ENCODE measurements at regions not wholly inside any gene's neighbourhood (a gene's known extent, or its start where the extent isn't known, plus 50 kb on each side); places are given as distances from the start of the nearest gene placed in this dataset.

DNA sequence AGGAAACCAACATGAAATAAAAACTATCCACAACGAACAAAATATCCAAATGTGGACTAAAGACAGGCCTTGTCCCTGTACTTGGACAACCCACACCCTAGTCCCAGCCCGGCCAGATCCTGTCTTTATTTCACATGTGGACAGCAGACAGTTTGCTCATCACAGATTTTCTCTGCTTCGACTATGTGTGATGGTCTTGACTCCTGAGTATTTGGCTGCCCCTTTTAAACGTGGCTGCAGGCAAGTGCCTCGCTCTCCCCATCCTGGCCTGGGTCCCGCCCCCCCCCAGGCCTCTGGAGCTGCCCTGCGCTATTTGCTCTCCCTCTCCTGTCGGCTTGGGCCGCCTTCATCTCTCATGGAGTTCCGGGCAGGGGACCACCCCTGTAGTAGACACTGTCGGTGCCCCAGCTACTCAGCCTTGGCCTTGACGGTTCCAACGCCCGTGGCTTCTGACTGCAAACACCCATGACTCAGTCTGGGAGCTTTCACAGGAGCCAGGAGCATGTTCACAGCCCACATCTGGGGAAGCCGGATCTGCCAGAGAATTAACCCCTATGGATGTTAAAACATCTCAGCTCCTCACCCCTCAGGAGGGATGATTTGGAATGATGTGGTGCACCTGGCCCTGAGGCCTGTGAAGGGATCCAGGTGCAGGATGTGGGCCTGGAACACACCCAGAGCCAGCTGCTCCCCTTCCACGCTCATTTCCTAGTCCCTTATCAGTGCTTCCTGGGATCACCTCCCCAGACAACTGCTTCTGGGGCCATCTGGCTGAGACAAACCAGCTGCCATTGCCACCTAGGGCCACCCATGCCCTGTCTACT, 229.7 kb upstream of the RPL38 start:
- H4K20me1 ChIP-seq (ENCODE audit: insufficient read depth, low read length), result no peaks in the 10 kb centered on the region
- TF ChIP-seq, protein P1, sequence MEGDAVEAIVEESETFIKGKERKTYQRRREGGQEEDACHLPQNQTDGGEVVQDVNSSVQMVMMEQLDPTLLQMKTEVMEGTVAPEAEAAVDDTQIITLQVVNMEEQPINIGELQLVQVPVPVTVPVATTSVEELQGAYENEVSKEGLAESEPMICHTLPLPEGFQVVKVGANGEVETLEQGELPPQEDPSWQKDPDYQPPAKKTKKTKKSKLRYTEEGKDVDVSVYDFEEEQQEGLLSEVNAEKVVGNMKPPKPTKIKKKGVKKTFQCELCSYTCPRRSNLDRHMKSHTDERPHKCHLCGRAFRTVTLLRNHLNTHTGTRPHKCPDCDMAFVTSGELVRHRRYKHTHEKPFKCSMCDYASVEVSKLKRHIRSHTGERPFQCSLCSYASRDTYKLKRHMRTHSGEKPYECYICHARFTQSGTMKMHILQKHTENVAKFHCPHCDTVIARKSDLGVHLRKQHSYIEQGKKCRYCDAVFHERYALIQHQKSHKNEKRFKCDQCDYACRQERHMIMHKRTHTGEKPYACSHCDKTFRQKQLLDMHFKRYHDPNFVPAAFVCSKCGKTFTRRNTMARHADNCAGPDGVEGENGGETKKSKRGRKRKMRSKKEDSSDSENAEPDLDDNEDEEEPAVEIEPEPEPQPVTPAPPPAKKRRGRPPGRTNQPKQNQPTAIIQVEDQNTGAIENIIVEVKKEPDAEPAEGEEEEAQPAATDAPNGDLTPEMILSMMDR (IDR thresholded peaks at IDR 0.05; ENCODE audit: low read depth, low read length), result no peak
- no peak for TF ChIP-seq EZH2phosphoT487 (IDR thresholded peaks at IDR 0.05; ENCODE audit: low read depth)
- H3K9me3 ChIP-seq (ENCODE audit: insufficient read depth, low read length), result no peaks in the 10 kb centered on the region
- H3K4me1 ChIP-seq (ENCODE audit: low read length), result no peaks in the 10 kb centered on the region
- no peaks in the 10 kb centered on the region for H3K36me3 ChIP-seq (replicated peaks; ENCODE audit: low read depth, low read length)
- no peak overlapping the region for H2AFZ ChIP-seq (ENCODE audit: low read depth, low read length)
- H3K4me2 ChIP-seq (ENCODE audit: low read length), result no peak overlapping the region
- H3K4me3 ChIP-seq (ENCODE audit: low read length), result no peak overlapping the region
- H3K27me3 ChIP-seq (ENCODE audit: low read depth, low read length), result peaks cover 25% of the 10 kb centered on the region
- no peaks in the 10 kb centered on the region for H3K79me2 ChIP-seq (ENCODE audit: low read length)
- H3K9ac ChIP-seq (ENCODE audit: low read length), result no peak overlapping the region
- no peak overlapping the region for H3K27ac ChIP-seq (ENCODE audit: low read length)

DNA sequence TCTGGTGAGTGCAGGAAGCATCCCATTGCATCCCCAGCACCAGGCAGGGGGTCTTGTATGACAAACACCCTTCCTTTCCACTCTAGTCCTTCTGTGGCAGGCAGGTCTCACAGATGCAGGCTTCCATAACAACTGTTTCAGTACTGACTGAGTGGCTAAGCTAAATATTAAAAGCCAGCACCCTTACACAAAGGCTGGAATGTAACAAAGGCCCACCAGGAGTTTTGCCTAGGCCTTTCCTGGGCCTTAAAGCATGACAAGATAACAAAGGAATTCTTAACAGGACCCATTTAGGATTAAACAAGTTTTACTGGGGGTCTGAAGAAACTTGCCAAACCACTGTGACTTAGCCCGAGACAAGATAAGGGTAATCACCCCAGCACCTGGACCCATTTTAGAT, 228.9 kb upstream of the RPL38 start:
- H3K79me2 ChIP-seq (ENCODE audit: low read length), result no peaks in the 10 kb centered on the region
- H3K4me1 ChIP-seq (ENCODE audit: low read length), result no peaks in the 10 kb centered on the region
- peaks cover 20% of the 10 kb centered on the region for H3K27me3 ChIP-seq (ENCODE audit: low read depth, low read length)
- TF ChIP-seq, protein P1 (IDR thresholded peaks at IDR 0.05; ENCODE audit: low read depth, low read length), result no peak
- no peak for TF ChIP-seq EZH2phosphoT487 (IDR thresholded peaks at IDR 0.05; ENCODE audit: low read depth)
- no peaks in the 10 kb centered on the region for H3K9me3 ChIP-seq (ENCODE audit: insufficient read depth, low read length)
- no peak overlapping the region for H3K4me3 ChIP-seq (ENCODE audit: low read length)
- no peaks in the 10 kb centered on the region for H3K36me3 ChIP-seq (replicated peaks; ENCODE audit: low read depth, low read length)
- H2AFZ ChIP-seq (ENCODE audit: low read depth, low read length), result no peak overlapping the region
- no peak overlapping the region for H3K4me2 ChIP-seq (ENCODE audit: low read length)
- H3K27ac ChIP-seq (ENCODE audit: low read length), result no peak overlapping the region
- H3K9ac ChIP-seq (ENCODE audit: low read length), result no peak overlapping the region
- no peaks in the 10 kb centered on the region for H4K20me1 ChIP-seq (ENCODE audit: insufficient read depth, low read length)

DNA sequence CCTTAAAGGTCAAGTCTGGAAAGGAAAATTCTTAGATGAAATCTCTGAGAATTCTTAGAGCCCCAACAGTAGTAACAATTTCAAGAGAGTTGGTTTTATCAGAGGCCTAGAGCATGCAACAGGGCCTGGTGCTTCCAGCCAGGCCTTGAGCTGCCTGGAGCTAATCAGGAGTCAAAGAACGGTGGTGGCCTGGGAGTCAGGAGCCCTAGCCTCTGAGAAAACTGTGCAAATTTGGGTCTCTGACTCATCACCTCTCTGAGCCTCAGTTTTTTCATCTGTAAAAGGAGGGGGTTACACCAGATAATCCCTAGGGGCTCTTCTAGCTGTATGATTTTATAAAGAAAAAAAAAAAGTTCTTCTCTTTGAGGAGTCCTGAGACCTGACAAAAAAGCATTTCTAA, 227.3 kb upstream of the RPL38 start:
- TF ChIP-seq, protein P1 (IDR thresholded peaks at IDR 0.05; ENCODE audit: low read depth, low read length), result no peak
- TF ChIP-seq EZH2phosphoT487 (IDR thresholded peaks at IDR 0.05; ENCODE audit: low read depth), result no peak
- H3K4me2 ChIP-seq (ENCODE audit: low read length), result no peak overlapping the region
- H3K4me3 ChIP-seq (ENCODE audit: low read length), result no peak overlapping the region
- H3K9ac ChIP-seq (ENCODE audit: low read length), result no peak overlapping the region
- H3K9me3 ChIP-seq (ENCODE audit: insufficient read depth, low read length), result no peaks in the 10 kb centered on the region
- no peaks in the 10 kb centered on the region for H3K36me3 ChIP-seq (replicated peaks; ENCODE audit: low read depth, low read length)
- H3K79me2 ChIP-seq (ENCODE audit: low read length), result no peaks in the 10 kb centered on the region
- no peaks in the 10 kb centered on the region for H4K20me1 ChIP-seq (ENCODE audit: insufficient read depth, low read length)
- H3K27ac ChIP-seq (ENCODE audit: low read length), result no peak overlapping the region
- H3K4me1 ChIP-seq (ENCODE audit: low read length), result no peaks in the 10 kb centered on the region
- H3K27me3 ChIP-seq (ENCODE audit: low read depth, low read length), result peaks cover 8% of the 10 kb centered on the region; the same call in 1 of the 2 replicates
- no peak overlapping the region for H2AFZ ChIP-seq (ENCODE audit: low read depth, low read length)

DNA sequence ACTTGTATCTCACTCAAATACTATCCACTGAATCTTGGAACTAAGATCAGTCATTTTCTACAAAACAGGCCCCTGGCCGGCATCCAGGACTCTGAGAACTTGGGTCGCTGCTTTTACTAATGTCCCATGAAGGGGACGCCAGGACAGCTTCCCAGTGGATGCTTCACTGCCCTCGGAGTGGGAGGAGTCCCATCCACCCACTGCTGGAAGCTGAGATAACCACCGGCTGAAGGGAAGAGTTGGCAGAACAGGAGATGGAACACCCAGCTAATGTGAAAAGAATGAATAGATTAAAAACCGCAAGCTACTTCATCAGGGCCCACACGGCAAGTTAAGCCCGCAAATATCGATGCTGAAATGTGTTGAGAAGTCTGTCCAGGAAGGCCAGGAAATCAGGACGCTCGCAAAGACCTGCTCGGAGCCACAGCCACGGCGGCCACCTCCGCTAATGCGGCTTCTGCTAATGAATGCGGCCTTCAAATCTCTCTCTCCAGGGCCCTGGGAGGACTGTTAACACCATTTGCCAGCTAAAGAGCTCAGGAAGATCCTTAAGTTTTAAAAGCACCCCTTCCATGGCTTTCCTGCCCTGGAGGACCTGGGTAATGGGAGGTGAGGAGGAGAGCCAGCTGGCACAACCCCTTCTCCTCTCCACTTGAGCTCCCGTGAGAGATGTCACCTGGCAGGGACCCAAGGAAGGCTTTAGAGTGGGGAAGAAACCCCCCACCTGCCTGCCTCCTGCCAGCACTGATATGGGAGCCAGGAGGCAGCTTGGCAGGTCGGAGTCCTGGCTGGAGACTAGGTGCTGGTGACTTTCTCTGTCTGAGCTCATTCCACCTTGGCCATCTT, 226.6 kb upstream of the RPL38 start:
- Histone ChIP-seq H3K4me1 (ENCODE audit: low read length) (no peaks in the 10 kb centered on the region), H3K9ac (ENCODE audit: low read length) (no peak overlapping the region), H3K79me2 (ENCODE audit: low read length) (no peaks in the 10 kb centered on the region), H3K9me3 (ENCODE audit: insufficient read depth, low read length) (no peaks in the 10 kb centered on the region), H3K36me3 (replicated peaks; ENCODE audit: low read depth, low read length) (no peaks in the 10 kb centered on the region), H4K20me1 (ENCODE audit: insufficient read depth, low read length) (no peaks in the 10 kb centered on the region), H3K27me3 (ENCODE audit: low read depth, low read length) (0 out of 2 replicates have a peak, but pooled peaks cover 4% of the 10 kb centered on the region), H3K27ac (ENCODE audit: low read length) (no peak overlapping the region), H2AFZ (ENCODE audit: low read depth, low read length) (no peak overlapping the region), H3K4me3 (ENCODE audit: low read length) (no peak overlapping the region), H3K4me2 (ENCODE audit: low read length) (no peak overlapping the region)
- TF ChIP-seq, protein P1 (IDR thresholded peaks at IDR 0.05; ENCODE audit: low read depth, low read length), result no peak
- TF ChIP-seq EZH2phosphoT487 (IDR thresholded peaks at IDR 0.05; ENCODE audit: low read depth), result no peak

Measured in OCI-LY3 (cell line).